T-cell (primary cell): ENCODE measurements at regions not wholly inside any gene's neighbourhood (a gene's known extent, or its start where the extent isn't known, plus 50 kb on each side); places are given as distances from the start of the nearest gene placed in this dataset.

Experiments
- ATAC-seq, 4 experiments: fragments of 200-7000 bp in 3 of 4; fragments of 150-1000 bp in 1 of 4; cut with Tn5 transposase; replicated peaks in 1 of 4; 1 replicate in 3 of 4; 2 replicates in 1 of 4; pipeline ENCODE4 v1.10.0; 2021; ENCODE audit warnings: moderate library complexity in 3 of 4, mild to moderate bottlenecking in 2 of 4, moderate number of reproducible peaks in 1 of 4
- CTCF ChIA-PET, 2 donors: fragments of 300-600 bp; sonication (Branson Sonifier 250); formaldehyde crosslinking; loops; one replicate each; lab custom pipeline; 2022; ENCODE audit warnings: antibody characterized with exemption in 2 of 2; lab: Charles Lee
- POLR2A ChIA-PET, 2 donors: fragments of 300-600 bp; sonication (Branson Sonifier 250); formaldehyde crosslinking; loops; one replicate each; lab custom pipeline; 2022; ENCODE audit warnings: antibody characterized with exemption in 2 of 2; lab: Charles Lee
- DNase-seq, 35 experiments: peaks; one replicate each; pipeline versions ENCODE4 v3.0.0 to v3.0.0-alpha.2; 2013 to 2023
- H3K27ac ChIP-seq: one replicate; pipeline ENCODE4 v1.5.1; 2013; ENCODE audit warnings: low read length
- H3K27me3 ChIP-seq, 2 experiments: replicated peaks in 1 of 2; 1 replicate in 1 of 2; 2 replicates in 1 of 2; pipeline versions ENCODE4 v1.6.1 to v1.7.0; 2013; ENCODE audit warnings: low read length in 1 of 2, mixed read lengths in 1 of 2; ENCODE audit not compliant: control insufficient read depth in 2 of 2, insufficient read depth in 2 of 2; ENCODE audit errors: extremely low read depth in 1 of 2
- H3K36me3 ChIP-seq, 2 donors: 1 replicate in 1 of 2; 2 replicates in 1 of 2; pipeline versions ENCODE4 v1.6.1 to v1.7.0; 2013; ENCODE audit warnings: low read length in 1 of 2; ENCODE audit not compliant: control insufficient read depth in 2 of 2, insufficient read depth in 1 of 2; ENCODE audit errors: extremely low read depth in 1 of 2
- H3K4me1 ChIP-seq, 2 experiments: 1 replicate in 1 of 2; 2 replicates in 1 of 2; pipeline versions ENCODE4 v1.6.1 to v1.7.0; 2013; ENCODE audit warnings: low read length in 2 of 2, mixed read lengths in 1 of 2; ENCODE audit not compliant: insufficient read depth in 2 of 2, control insufficient read depth in 1 of 2; ENCODE audit errors: extremely low read depth in 1 of 2
- H3K4me3 ChIP-seq, 2 donors: 1 replicate in 1 of 2; 2 replicates in 1 of 2; pipeline versions ENCODE4 v1.5.1 to v1.7.0; 2013; ENCODE audit warnings: mild to moderate bottlenecking in 2 of 2, low read length in 1 of 2, moderate library complexity in 1 of 2; ENCODE audit not compliant: control insufficient read depth in 1 of 2; ENCODE audit errors: extremely low read depth in 1 of 2
- H3K9me3 ChIP-seq: 2 replicates; pipeline ENCODE4 v1.7.0; 2013
- H3K27ac Mint-ChIP-seq, 2 donors: one replicate each; pipeline ENCODE4 v1.8.0; 2020 to 2021; ENCODE audit warnings: mild to moderate bottlenecking in 2 of 2, mixed read lengths in 2 of 2
- H3K27me3 Mint-ChIP-seq, 2 donors: one replicate each; pipeline ENCODE4 v1.8.0; 2021 to 2022; ENCODE audit warnings: mixed read lengths in 2 of 2
- H3K36me3 Mint-ChIP-seq: one replicate; pipeline ENCODE4 v1.8.0; 2021; ENCODE audit warnings: mixed read lengths
- H3K4me1 Mint-ChIP-seq, 3 donors: one replicate each; pipeline ENCODE4 v1.8.0; 2020 to 2022; ENCODE audit warnings: mixed read lengths in 3 of 3, mild to moderate bottlenecking in 1 of 3
- H3K4me3 Mint-ChIP-seq, 3 donors: one replicate each; pipeline ENCODE4 v1.8.0; 2020 to 2022; ENCODE audit warnings: mild to moderate bottlenecking in 3 of 3, mixed read lengths in 3 of 3, moderate library complexity in 3 of 3
- H3K9me3 Mint-ChIP-seq, 3 donors: one replicate each; pipeline ENCODE4 v1.8.0; 2020 to 2022; ENCODE audit warnings: mixed read lengths in 3 of 3
- WGBS: methylation state at CpG from one replicate; pipeline ENCODE4 v1.1.5; 2013; ENCODE audit warnings: missing lambda C conversion rate; ENCODE audit not compliant: insufficient coverage; 5-methylcytosine and 5-hydroxymethylcytosine counted together

DNA sequence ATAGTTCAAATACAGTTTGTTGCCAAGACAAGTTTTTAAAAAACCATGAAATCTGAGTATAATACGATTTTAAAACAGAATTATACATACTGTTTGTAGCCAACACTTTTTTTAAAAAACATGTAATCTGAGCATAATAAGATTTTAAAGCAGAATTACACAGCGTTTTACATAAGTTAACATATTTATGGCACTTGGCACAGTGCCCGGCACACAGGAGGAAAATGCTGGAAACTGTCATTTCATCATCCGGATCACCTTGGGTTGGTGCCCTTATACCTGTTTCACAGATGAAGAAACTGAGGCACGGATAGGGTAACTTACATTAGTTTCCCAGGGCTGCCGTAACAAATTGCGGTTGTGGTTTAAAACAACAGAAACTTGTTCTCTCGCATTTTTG, 193.0 kb downstream of the BMP7 start:
- H3K27ac ChIP-seq, result no peak overlapping the region
- no peaks in the 10 kb centered on the region for H3K9me3 ChIP-seq
- Mint-ChIP-seq H3K9me3 (peaks cover 0 to 16% (median 7%) of the 10 kb centered on the region in 3 donors), H3K27ac (no peak overlapping the region), H3K36me3 (no peaks in the 10 kb centered on the region), H3K4me3 (no peak overlapping the region), H3K27me3 (peaks cover 34 to 38% of the 10 kb centered on the region in 2 donors), H3K4me1 (peaks cover 0 to 6% (median 3%) of the 10 kb centered on the region in 3 donors)
- H3K36me3 ChIP-seq, result no peaks in the 10 kb centered on the region
- no peak overlapping the region for H3K4me3 ChIP-seq
- peaks cover 0 to 44% of the 10 kb centered on the region in 2 experiments for H3K27me3 ChIP-seq
- ChIA-PET CTCF (no interaction called here), POLR2A (no interaction called here)
- no peak for DNase-seq
- H3K4me1 ChIP-seq, result peaks cover 0 to 3% of the 10 kb centered on the region in 2 experiments
- ATAC-seq, result no peak
- 81% methylated on average over 7 of the region's 8 CpGs for whole genome bisulfite sequencing

DNA sequence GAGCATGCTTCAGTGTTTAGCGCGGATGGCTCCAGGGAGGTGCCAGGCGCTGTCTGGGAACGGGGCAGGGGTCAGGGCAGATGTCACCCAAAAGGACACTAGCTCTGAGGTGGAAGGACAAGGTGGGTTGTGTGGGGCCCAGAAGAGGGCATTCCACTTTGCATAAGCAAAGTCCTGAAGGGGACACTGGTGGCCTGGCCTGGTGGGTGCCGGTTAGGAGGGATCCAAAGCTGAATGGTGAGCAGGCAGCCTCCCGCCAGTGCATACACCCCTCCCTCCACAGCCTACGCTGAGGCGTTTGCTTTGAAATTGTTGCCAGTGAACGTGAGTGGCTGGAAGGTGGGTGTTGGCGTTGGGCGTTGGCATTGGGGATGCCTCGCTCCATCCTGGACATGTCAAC, 192.1 kb downstream of the BMP7 start:
- Mint-ChIP-seq H3K27me3 (peaks cover 34 to 38% of the 10 kb centered on the region in 2 donors), H3K9me3 (peaks cover 0 to 24% (median 15%) of the 10 kb centered on the region in 3 donors)

DNA sequence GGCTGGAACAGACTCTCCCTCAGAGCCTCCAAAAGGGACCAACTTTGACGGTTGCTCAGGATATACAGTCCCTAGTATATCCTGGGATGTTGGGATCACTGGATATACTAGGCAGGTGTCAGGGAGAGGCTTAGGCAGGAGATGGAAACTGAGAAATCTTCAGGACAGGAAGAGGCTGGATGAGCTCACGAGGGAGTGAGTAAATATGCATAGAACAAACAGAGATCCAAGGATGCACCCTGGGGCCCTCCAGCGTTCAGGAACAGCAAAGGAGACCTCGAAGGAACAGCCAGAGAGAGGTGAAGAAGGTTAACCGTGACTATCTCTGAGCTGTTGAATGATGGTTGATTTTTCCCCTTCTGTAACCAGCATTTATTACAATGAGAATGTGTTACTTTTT, 191.3 kb downstream of the BMP7 start:
- 66% methylated on average over 2 of the region's 5 CpGs for WGBS
- peaks cover 0 to 36% of the 10 kb centered on the region in 2 experiments for H3K27me3 ChIP-seq
- no peak overlapping the region for H3K4me3 Mint-ChIP-seq
- H3K4me1 ChIP-seq, result peaks cover 0 to 3% of the 10 kb centered on the region in 2 experiments
- H3K9me3 ChIP-seq, result peaks cover 4% of the 10 kb centered on the region
- H3K36me3 Mint-ChIP-seq, result no peaks in the 10 kb centered on the region
- no peak overlapping the region for H3K27ac Mint-ChIP-seq
- no peak for DNase-seq
- H3K4me1 Mint-ChIP-seq, result peaks cover 0 to 6% (median 3%) of the 10 kb centered on the region in 3 donors
- H3K4me3 ChIP-seq, result no peak overlapping the region
- POLR2A ChIA-PET, result no interaction called here
- peaks cover 4 to 30% (median 22%) of the 10 kb centered on the region in 3 donors for H3K9me3 Mint-ChIP-seq
- peaks cover 27 to 30% of the 10 kb centered on the region in 2 donors for H3K27me3 Mint-ChIP-seq
- no peaks in the 10 kb centered on the region for H3K36me3 ChIP-seq
- CTCF ChIA-PET, result no interaction called here
- ATAC-seq, result no peak
- H3K27ac ChIP-seq, result no peak overlapping the region

More for the DNA sequence above, 192.1 kb downstream of the BMP7 start:
- ChIA-PET CTCF (no interaction called here), POLR2A (no interaction called here)
- Histone ChIP-seq H3K36me3 (no peaks in the 10 kb centered on the region), H3K4me1 (peaks cover 0 to 3% of the 10 kb centered on the region in 2 experiments), H3K27me3 (peaks cover 0 to 44% of the 10 kb centered on the region in 2 experiments), H3K27ac (no peak overlapping the region), H3K9me3 (no peaks in the 10 kb centered on the region), H3K4me3 (no peak overlapping the region)
- 92% methylated on average over 4 of the region's 12 CpGs for WGBS
- Mint-ChIP-seq H3K36me3 (no peaks in the 10 kb centered on the region), H3K4me1 (peaks cover 0 to 6% (median 3%) of the 10 kb centered on the region in 3 donors), H3K4me3 (no peak overlapping the region), H3K27ac (no peak overlapping the region)
- no peak for ATAC-seq
- DNase-seq, result no peak

DNA sequence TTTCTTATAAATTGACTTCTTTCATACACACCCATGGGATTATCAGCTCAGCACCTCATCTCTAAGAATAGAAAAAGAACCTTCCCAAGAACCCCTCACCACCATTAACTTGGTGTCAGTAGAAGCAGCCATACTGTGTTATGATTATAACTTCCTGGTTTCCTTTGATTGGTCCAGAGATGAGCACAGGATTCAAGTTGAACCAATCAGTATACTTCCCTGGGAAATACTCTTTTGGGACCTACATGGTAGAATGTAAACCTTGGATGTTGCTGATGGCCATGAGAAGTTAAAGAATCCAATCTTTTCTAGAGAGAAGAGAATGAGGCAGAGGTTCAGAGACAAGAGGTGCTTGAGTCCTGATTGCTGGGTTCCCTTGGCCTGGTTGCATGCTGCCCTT, 190.8 kb downstream of the BMP7 start:
- POLR2A ChIA-PET, result no interaction called here
- Histone ChIP-seq H3K9me3 (peaks cover 4% of the 10 kb centered on the region), H3K27me3 (peaks cover 0 to 31% of the 10 kb centered on the region in 2 experiments), H3K27ac (no peak overlapping the region), H3K4me1 (peaks cover 0 to 3% of the 10 kb centered on the region in 2 experiments), H3K4me3 (no peak overlapping the region), H3K36me3 (no peaks in the 10 kb centered on the region)
- CTCF ChIA-PET, result no interaction called here
- Mint-ChIP-seq H3K9me3 (peaks cover 4 to 30% (median 22%) of the 10 kb centered on the region in 3 donors), H3K36me3 (no peaks in the 10 kb centered on the region), H3K4me1 (peaks cover 0 to 6% (median 3%) of the 10 kb centered on the region in 3 donors), H3K27me3 (peaks cover 23 to 27% of the 10 kb centered on the region in 2 donors), H3K27ac (no peak overlapping the region), H3K4me3 (no peak overlapping the region)
- DNase-seq, result no peak
- no peak for ATAC-seq

DNA sequence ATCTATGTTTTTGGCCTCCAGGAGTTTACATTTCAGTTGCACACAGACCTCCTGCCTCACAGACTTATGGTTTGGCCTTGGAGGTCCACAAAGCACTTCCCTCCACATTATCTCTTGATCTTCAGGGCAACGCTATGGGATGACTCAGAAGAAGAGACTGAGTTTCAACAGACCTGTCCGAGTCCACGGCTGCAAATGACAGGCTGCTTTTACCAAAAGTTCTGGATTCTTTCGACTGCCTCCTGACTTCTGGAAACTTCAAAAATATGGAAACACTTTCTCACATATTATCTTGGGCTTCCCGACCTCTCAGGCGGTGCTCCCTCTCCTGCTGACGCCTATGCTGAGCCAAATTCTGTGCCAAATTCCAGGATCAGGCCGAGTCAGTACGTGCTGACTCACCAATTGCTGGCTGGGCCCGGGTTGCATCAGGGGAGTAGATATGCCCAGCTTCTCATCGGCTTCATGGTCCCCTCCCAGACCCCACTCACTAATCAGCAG, 190.2 kb downstream of the BMP7 start:
- H3K4me1 ChIP-seq, result peaks cover 0 to 3% of the 10 kb centered on the region in 2 experiments
- H3K27me3 Mint-ChIP-seq, result peaks cover 20 to 22% of the 10 kb centered on the region in 2 donors
- H3K4me3 ChIP-seq, result no peak overlapping the region
- peaks cover 4% of the 10 kb centered on the region for H3K9me3 ChIP-seq
- 83% methylated on average over 11 of the region's 11 CpGs for WGBS
- no peaks in the 10 kb centered on the region for H3K36me3 Mint-ChIP-seq
- POLR2A ChIA-PET, result no interaction called here
- H3K4me1 Mint-ChIP-seq, result peaks cover 0 to 4% (median 2%) of the 10 kb centered on the region in 3 donors
- H3K27me3 ChIP-seq, result peaks cover 0 to 29% of the 10 kb centered on the region in 2 experiments
- no peak overlapping the region for H3K27ac ChIP-seq
- H3K9me3 Mint-ChIP-seq, result peaks cover 4 to 30% (median 22%) of the 10 kb centered on the region in 3 donors
- no peak overlapping the region for H3K4me3 Mint-ChIP-seq
- CTCF ChIA-PET, result no interaction called here
- H3K36me3 ChIP-seq, result no peaks in the 10 kb centered on the region
- no peak overlapping the region for H3K27ac Mint-ChIP-seq
- DNase-seq (no peak), ATAC-seq (no peak)

DNA sequence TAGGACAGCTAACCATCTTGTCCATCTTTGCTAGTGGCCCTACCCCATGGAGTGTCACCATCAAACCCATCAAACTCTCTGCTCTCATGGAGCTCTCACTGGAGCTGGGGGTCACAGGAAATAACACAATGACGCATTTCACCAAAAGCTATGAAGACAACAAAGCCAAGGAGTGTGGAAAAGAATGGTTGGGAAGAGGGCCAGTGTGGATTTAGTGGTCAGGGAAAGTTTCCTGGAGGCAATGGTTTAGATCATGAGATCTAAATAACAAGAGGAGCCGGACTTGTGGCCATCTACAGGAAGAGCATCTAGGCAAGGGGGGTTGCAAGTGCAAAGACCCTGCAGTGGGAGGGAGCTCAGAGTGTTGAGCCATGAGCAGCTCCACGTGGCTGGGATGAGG, 189.5 kb downstream of the BMP7 start:
- H3K27ac Mint-ChIP-seq, result no peak overlapping the region
- H3K36me3 Mint-ChIP-seq, result no peaks in the 10 kb centered on the region
- no peaks in the 10 kb centered on the region for H3K4me1 Mint-ChIP-seq
- no peak overlapping the region for H3K4me3 Mint-ChIP-seq
- H3K4me3 ChIP-seq, result no peak overlapping the region
- peaks cover 0 to 31% of the 10 kb centered on the region in 2 experiments for H3K27me3 ChIP-seq
- no peak overlapping the region for H3K27ac ChIP-seq
- ATAC-seq (no peak), DNase-seq (no peak)
- peaks cover 4 to 30% (median 22%) of the 10 kb centered on the region in 3 donors for H3K9me3 Mint-ChIP-seq
- POLR2A ChIA-PET, result no interaction called here
- CTCF ChIA-PET, result no interaction called here
- H3K36me3 ChIP-seq, result no peaks in the 10 kb centered on the region
- WGBS, result 54% methylated on average over 3 of the region's 3 CpGs
- H3K9me3 ChIP-seq, result peaks cover 4% of the 10 kb centered on the region
- no peaks in the 10 kb centered on the region for H3K4me1 ChIP-seq
- H3K27me3 Mint-ChIP-seq, result peaks cover 14 to 19% of the 10 kb centered on the region in 2 donors
